ENCODE measurements at regions not wholly inside any gene's neighbourhood (a gene's known extent, or its start where the extent isn't known, plus 50 kb on each side); places are given as distances from the start of the nearest gene placed in this dataset.

- TF ChIP-seq, protein P1, sequence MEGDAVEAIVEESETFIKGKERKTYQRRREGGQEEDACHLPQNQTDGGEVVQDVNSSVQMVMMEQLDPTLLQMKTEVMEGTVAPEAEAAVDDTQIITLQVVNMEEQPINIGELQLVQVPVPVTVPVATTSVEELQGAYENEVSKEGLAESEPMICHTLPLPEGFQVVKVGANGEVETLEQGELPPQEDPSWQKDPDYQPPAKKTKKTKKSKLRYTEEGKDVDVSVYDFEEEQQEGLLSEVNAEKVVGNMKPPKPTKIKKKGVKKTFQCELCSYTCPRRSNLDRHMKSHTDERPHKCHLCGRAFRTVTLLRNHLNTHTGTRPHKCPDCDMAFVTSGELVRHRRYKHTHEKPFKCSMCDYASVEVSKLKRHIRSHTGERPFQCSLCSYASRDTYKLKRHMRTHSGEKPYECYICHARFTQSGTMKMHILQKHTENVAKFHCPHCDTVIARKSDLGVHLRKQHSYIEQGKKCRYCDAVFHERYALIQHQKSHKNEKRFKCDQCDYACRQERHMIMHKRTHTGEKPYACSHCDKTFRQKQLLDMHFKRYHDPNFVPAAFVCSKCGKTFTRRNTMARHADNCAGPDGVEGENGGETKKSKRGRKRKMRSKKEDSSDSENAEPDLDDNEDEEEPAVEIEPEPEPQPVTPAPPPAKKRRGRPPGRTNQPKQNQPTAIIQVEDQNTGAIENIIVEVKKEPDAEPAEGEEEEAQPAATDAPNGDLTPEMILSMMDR (IDR thresholded peaks at IDR 0.05) = no peak
- no peak for TF ChIP-seq POLR2A (IDR thresholded peaks at IDR 0.05)
These were observed 121.7 kb upstream of the PRR20G start for GRCh38 chr3:127409421-127410136.
